HCT116 (cell line): ENCODE measurements at regions not wholly inside any gene's neighbourhood (a gene's known extent, or its start where the extent isn't known, plus 50 kb on each side); places are given as distances from the start of the nearest gene placed in this dataset.

Source experiments
- ATAC-seq: fragments of 200-7000 bp; cut with Tn5 transposase; 2 replicates; pipeline ENCODE4 v1.9.1; 2020; ENCODE audit warnings: mild to moderate bottlenecking, moderate library complexity
- BruUV-seq: library from RNA; stranded (reverse); fragments of 400-500 nt; replicated peaks from 2 replicates; lab custom pipeline; 2021; lab: Mats Ljungman, UMichigan
- CTCF ChIA-PET: fragments of 300-600 bp; sonication (Branson Sonifier 250); formaldehyde crosslinking; loops from one replicate; lab custom pipeline; 2021; ENCODE audit warnings: antibody characterized with exemption; lab: Charles Lee
- POLR2A ChIA-PET: fragments of 300-600, 350-600 bp; sonication (Branson Sonifier 250); formaldehyde crosslinking; loops from one replicate; lab custom pipeline; 2021; ENCODE audit warnings: antibody characterized with exemption; lab: Charles Lee
- RAD21 ChIA-PET, 2 experiments: fragments of 300-600 bp; sonication (Branson Sonifier 250); formaldehyde crosslinking; loops; one replicate each; lab custom pipeline; 2023; ENCODE audit warnings: low total read pairs in 2 of 2; ENCODE audit not compliant: uncharacterized antibody in 2 of 2, unreplicated experiment in 2 of 2, low non-redundant PET in 1 of 2; lab: Charles Lee
- DNase-seq: peaks from one replicate; pipeline ENCODE4 v3.0.0-alpha.2; 2010; ENCODE audit warnings: low read depth, low spot score
- H2AFZ ChIP-seq: fragments of 200-600 bp; shearing (Covaris generic), sonication (generic); 2 replicates; pipeline ENCODE4 v1.6.1; 2017; ENCODE audit warnings: low read depth, mixed run types, mixed read lengths, antibody characterized with exemption, low read length; ENCODE audit not compliant: poor library complexity, severe bottlenecking
- H3K27ac ChIP-seq: 2 replicates; pipeline ENCODE4 v1.5.1; 2012; ENCODE audit warnings: low read depth, low read length
- H3K27me3 ChIP-seq: fragments of 200-600 bp; sonication (generic); 2 replicates; pipeline ENCODE4 v1.6.1; 2016; ENCODE audit warnings: mixed run types, low read length, mixed read lengths; ENCODE audit not compliant: insufficient read depth
- H3K36me3 ChIP-seq, 2 experiments: fragments of 200-500 bp in 1 of 2; fragments of 200-600 bp in 1 of 2; sonication (Bioruptor generic) in 1 of 2; sonication (generic) in 1 of 2; 2 replicates each; pipeline versions ENCODE4 v1.5.1 to v1.6.1; 2014 to 2016; ENCODE audit warnings: low read length in 2 of 2, inconsistent platforms in 1 of 2, mixed read lengths in 1 of 2, mixed run types in 1 of 2; ENCODE audit not compliant: insufficient read depth in 2 of 2, control insufficient read depth in 1 of 2
- H3K4me1 ChIP-seq, 2 experiments: fragments of 200-600 bp in 1 of 2; sonication (generic) in 1 of 2; 2 replicates each; pipeline versions ENCODE4 v1.5.1 to v1.6.1; 2012 to 2017; ENCODE audit warnings: low read length in 2 of 2, inconsistent platforms in 1 of 2, mild to moderate bottlenecking in 1 of 2, mixed read lengths in 1 of 2, mixed run types in 1 of 2, moderate library complexity in 1 of 2; ENCODE audit not compliant: insufficient read depth in 2 of 2, control insufficient read depth in 1 of 2
- H3K4me2 ChIP-seq: fragments of 200-600 bp; sonication (generic); 2 replicates; pipeline ENCODE4 v1.6.1; 2017; ENCODE audit warnings: mixed run types, low read length, mixed read lengths
- H3K4me3 ChIP-seq, 2 experiments: fragments of 200-600 bp in 1 of 2; sonication (generic) in 1 of 2; replicated peaks in 1 of 2; 2 replicates each; pipeline ENCODE4 v1.5.1; 2011 to 2016; ENCODE audit warnings: low read length in 2 of 2, control low read depth in 1 of 2, low read depth in 1 of 2, mild to moderate bottlenecking in 1 of 2, mixed read lengths in 1 of 2, mixed run types in 1 of 2
- H3K79me2 ChIP-seq: fragments of 200-600 bp; sonication (generic); 2 replicates; pipeline ENCODE4 v1.6.1; 2017; ENCODE audit warnings: mild to moderate bottlenecking, mixed run types, low read length, moderate library complexity, mixed read lengths; ENCODE audit not compliant: insufficient read depth
- H3K9ac ChIP-seq: fragments of 200-600 bp; sonication (generic); 2 replicates; pipeline ENCODE4 v1.6.1; 2016; ENCODE audit warnings: low read length, mixed read lengths
- H3K9me2 ChIP-seq: fragments of 200-600 bp; sonication (generic), shearing (Covaris generic); 2 replicates; pipeline ENCODE4 v1.6.1; 2017; ENCODE audit warnings: mixed run types, mild to moderate bottlenecking, moderate library complexity; ENCODE audit not compliant: insufficient read depth
- H3K9me3 ChIP-seq, 2 experiments: fragments of 200-500 bp in 1 of 2; fragments of 200-600 bp in 1 of 2; sonication (Bioruptor generic) in 1 of 2; sonication (generic) in 1 of 2; 2 replicates each; pipeline ENCODE4 v1.6.1; 2014 to 2017; ENCODE audit warnings: low read length in 2 of 2, mixed read lengths in 2 of 2, inconsistent platforms in 1 of 2, low read depth in 1 of 2, mild to moderate bottlenecking in 1 of 2, mixed run types in 1 of 2, moderate library complexity in 1 of 2; ENCODE audit not compliant: control insufficient read depth in 1 of 2, insufficient read depth in 1 of 2
- H4K20me1 ChIP-seq: fragments of 200-600 bp; sonication (generic), shearing (Covaris generic); 2 replicates; pipeline ENCODE4 v1.6.1; 2017; ENCODE audit warnings: mixed run types, mild to moderate bottlenecking, moderate library complexity; ENCODE audit not compliant: insufficient read depth
- CBX3 ChIP-seq: IDR thresholded peaks from 2 replicates; pipeline ENCODE4 v1.6.1; 2012; ENCODE audit warnings: low read depth
- CEBPB ChIP-seq: IDR thresholded peaks from 2 replicates; pipeline ENCODE4 v1.6.1; 2012; ENCODE audit warnings: low read depth
- EGR1 ChIP-seq: IDR thresholded peaks from 2 replicates; pipeline ENCODE4 v1.6.1; 2012; ENCODE audit warnings: low read depth
- EZH2phosphoT487 ChIP-seq: fragments of 200-600 bp; IDR thresholded peaks from 2 replicates; pipeline ENCODE4 v1.6.1; 2018; ENCODE audit warnings: antibody characterized with exemption, borderline replicate concordance
- JUND ChIP-seq: IDR thresholded peaks from 2 replicates; pipeline ENCODE4 v1.6.1; 2012
- POLR2AphosphoS5 ChIP-seq: IDR thresholded peaks from 2 replicates; pipeline ENCODE4 v1.6.1; 2011; ENCODE audit warnings: mild to moderate bottlenecking, low read depth, low read length, moderate library complexity
- RAD21 ChIP-seq: IDR thresholded peaks from 2 replicates; pipeline ENCODE4 v1.6.1; 2012; ENCODE audit warnings: low read depth, mild to moderate bottlenecking
- SIN3A ChIP-seq: IDR thresholded peaks from 2 replicates; pipeline ENCODE4 v1.6.1; 2012; ENCODE audit warnings: low read depth
- SP1 ChIP-seq: IDR thresholded peaks from 2 replicates; pipeline ENCODE4 v1.6.1; 2012; ENCODE audit warnings: low read depth
- SRF ChIP-seq: IDR thresholded peaks from 2 replicates; pipeline ENCODE4 v1.6.1; 2012; ENCODE audit warnings: low read depth
- TCF7L2 ChIP-seq: IDR thresholded peaks from 2 replicates; pipeline ENCODE4 v1.7.0; 2011; ENCODE audit warnings: borderline replicate concordance, inconsistent platforms; ENCODE audit not compliant: insufficient read depth, insufficient read length; ENCODE audit errors: extremely low read depth
- ZNF274 ChIP-seq: fragments of 200-500 bp; sonication (Bioruptor generic); IDR thresholded peaks from 2 replicates; pipeline ENCODE4 v1.6.1; 2014; ENCODE audit warnings: mild to moderate bottlenecking, low read depth, low read length, inconsistent platforms
- intact Hi-C: fragments of 100-400 bp; cut with micrococcal nuclease; formaldehyde crosslinking; loops from 2 replicates; pipeline ENCODE4 v1.10.0; 2022
- TF ChIP-seq, protein P1 (sequence below): IDR thresholded peaks from 2 replicates; pipeline ENCODE4 v1.6.1; 2012; ENCODE audit warnings: low read depth
- TF ChIP-seq, protein P2 (sequence below), 3 experiments: fragments of 200-600 bp in 1 of 3; sonication (generic) in 1 of 3; IDR thresholded peaks in 2 of 3; conservative IDR thresholded peaks in 1 of 3; 2 replicates each; pipeline ENCODE4 v1.5.1; 2012 to 2017; ENCODE audit warnings: low read depth in 2 of 3, low read length in 2 of 3, antibody characterized with exemption in 1 of 3, borderline replicate concordance in 1 of 3, control low read depth in 1 of 3, mild to moderate bottlenecking in 1 of 3, mixed read lengths in 1 of 3, mixed run types in 1 of 3, moderate library complexity in 1 of 3; ENCODE audit not compliant: insufficient read depth in 1 of 3
- TF ChIP-seq, protein P3 (sequence below): IDR thresholded peaks from 2 replicates; pipeline ENCODE4 v1.6.1; 2012
- TF ChIP-seq, protein P4 (sequence below): IDR thresholded peaks from 2 replicates; pipeline ENCODE4 v1.6.1; 2012

DNA sequence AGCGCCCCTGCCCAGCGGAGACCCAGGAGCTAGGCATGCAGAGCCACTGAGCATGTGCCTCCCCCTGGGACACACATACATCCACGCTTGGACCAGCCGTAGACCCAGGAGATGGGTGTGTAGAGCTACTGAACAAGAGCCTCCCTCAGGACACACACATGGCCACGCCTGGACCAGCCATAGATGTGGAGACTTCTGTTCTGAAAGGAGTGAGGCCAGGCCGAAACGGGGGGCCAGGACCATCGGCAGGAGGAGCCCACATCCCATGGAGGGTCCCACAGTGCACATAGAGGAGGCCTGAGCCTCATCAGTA is 340.4 kb downstream of the TCERG1L start:
- Histone ChIP-seq H2AFZ (no peak overlapping the region), H3K9me3 (no peaks in the 10 kb centered on the region), H3K9me2 (no peaks in the 10 kb centered on the region), H3K27ac (no peak overlapping the region), H3K9ac (no peak overlapping the region), H3K27me3 (no peaks in the 10 kb centered on the region), H3K4me1 (no peaks in the 10 kb centered on the region), H4K20me1 (no peaks in the 10 kb centered on the region), H3K4me2 (no peak overlapping the region), H3K79me2 (no peaks in the 10 kb centered on the region), H3K36me3 (no peaks in the 10 kb centered on the region), H3K4me3 (no peak overlapping the region)
- intact Hi-C loops: no loop called here
- no peak for DNase-seq
- no peak for ATAC-seq
- BruUV-seq: no TSS peak
- TF ChIP-seq RAD21 (no peak), JUND (no peak), POLR2AphosphoS5 (no peak), SP1 (no peak), SRF (no peak), EGR1 (no peak), CEBPB (no peak), SIN3A (no peak), CBX3 (no peak), ZNF274 (no peak), TCF7L2 (no peak), EZH2phosphoT487 (no peak)
- TF ChIP-seq, protein P1, sequence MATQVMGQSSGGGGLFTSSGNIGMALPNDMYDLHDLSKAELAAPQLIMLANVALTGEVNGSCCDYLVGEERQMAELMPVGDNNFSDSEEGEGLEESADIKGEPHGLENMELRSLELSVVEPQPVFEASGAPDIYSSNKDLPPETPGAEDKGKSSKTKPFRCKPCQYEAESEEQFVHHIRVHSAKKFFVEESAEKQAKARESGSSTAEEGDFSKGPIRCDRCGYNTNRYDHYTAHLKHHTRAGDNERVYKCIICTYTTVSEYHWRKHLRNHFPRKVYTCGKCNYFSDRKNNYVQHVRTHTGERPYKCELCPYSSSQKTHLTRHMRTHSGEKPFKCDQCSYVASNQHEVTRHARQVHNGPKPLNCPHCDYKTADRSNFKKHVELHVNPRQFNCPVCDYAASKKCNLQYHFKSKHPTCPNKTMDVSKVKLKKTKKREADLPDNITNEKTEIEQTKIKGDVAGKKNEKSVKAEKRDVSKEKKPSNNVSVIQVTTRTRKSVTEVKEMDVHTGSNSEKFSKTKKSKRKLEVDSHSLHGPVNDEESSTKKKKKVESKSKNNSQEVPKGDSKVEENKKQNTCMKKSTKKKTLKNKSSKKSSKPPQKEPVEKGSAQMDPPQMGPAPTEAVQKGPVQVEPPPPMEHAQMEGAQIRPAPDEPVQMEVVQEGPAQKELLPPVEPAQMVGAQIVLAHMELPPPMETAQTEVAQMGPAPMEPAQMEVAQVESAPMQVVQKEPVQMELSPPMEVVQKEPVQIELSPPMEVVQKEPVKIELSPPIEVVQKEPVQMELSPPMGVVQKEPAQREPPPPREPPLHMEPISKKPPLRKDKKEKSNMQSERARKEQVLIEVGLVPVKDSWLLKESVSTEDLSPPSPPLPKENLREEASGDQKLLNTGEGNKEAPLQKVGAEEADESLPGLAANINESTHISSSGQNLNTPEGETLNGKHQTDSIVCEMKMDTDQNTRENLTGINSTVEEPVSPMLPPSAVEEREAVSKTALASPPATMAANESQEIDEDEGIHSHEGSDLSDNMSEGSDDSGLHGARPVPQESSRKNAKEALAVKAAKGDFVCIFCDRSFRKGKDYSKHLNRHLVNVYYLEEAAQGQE: no peak
- TF ChIP-seq, protein P2, sequence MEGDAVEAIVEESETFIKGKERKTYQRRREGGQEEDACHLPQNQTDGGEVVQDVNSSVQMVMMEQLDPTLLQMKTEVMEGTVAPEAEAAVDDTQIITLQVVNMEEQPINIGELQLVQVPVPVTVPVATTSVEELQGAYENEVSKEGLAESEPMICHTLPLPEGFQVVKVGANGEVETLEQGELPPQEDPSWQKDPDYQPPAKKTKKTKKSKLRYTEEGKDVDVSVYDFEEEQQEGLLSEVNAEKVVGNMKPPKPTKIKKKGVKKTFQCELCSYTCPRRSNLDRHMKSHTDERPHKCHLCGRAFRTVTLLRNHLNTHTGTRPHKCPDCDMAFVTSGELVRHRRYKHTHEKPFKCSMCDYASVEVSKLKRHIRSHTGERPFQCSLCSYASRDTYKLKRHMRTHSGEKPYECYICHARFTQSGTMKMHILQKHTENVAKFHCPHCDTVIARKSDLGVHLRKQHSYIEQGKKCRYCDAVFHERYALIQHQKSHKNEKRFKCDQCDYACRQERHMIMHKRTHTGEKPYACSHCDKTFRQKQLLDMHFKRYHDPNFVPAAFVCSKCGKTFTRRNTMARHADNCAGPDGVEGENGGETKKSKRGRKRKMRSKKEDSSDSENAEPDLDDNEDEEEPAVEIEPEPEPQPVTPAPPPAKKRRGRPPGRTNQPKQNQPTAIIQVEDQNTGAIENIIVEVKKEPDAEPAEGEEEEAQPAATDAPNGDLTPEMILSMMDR (IDR thresholded peaks at IDR 0.05 in 2 of 3, conservative IDR thresholded peaks at IDR 0.05 in 1 of 3; ENCODE audit: borderline replicate concordance in 1 of 3, insufficient read depth in 1 of 3, low read depth in 2 of 3, low read length in 2 of 3): no peak
- TF ChIP-seq, protein P3, sequence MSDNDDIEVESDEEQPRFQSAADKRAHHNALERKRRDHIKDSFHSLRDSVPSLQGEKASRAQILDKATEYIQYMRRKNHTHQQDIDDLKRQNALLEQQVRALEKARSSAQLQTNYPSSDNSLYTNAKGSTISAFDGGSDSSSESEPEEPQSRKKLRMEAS: no peak
- TF ChIP-seq, protein P4, sequence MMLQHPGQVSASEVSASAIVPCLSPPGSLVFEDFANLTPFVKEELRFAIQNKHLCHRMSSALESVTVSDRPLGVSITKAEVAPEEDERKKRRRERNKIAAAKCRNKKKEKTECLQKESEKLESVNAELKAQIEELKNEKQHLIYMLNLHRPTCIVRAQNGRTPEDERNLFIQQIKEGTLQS: no peak
- POLR2A ChIA-PET: no interaction called here
- RAD21 ChIA-PET: no interaction called here
- CTCF ChIA-PET: no interaction called here
